Endothelial cell of umbilical vein (primary cell): ENCODE measurements at regions not wholly inside any gene's neighbourhood (a gene's known extent, or its start where the extent isn't known, plus 50 kb on each side); places are given as distances from the start of the nearest gene placed in this dataset.

Experiments used
- BruUV-seq: library from RNA; stranded (reverse); fragments of 400-500 nt; replicated peaks from 2 replicates; lab custom pipeline; 2021; lab: Mats Ljungman, UMichigan
- CTCF ChIA-PET: fragments of 300-600, 350-600 bp; sonication (Branson Sonifier 250); formaldehyde crosslinking; loops from one replicate; lab custom pipeline; 2021; ENCODE audit warnings: antibody characterized with exemption, inconsistent platforms; lab: Charles Lee
- POLR2A ChIA-PET: fragments of 300-600, 350-600 bp; sonication (Branson Sonifier 250); formaldehyde crosslinking; loops from one replicate; lab custom pipeline; 2021; ENCODE audit warnings: antibody characterized with exemption, inconsistent platforms; lab: Charles Lee
- DNase-seq: peaks from one replicate; pipeline ENCODE4 v3.0.0-alpha.2; 2011; ENCODE audit warnings: low read depth, low spot score
- FAIRE-seq: peaks from 2 replicates; lab custom pipeline; 2011; peaks lifted over from hg19 to GRCh38; lab: Jason Lieb, UNC
- H2AFZ ChIP-seq: 2 replicates; pipeline ENCODE4 v1.6.0; 2012; ENCODE audit warnings: low read depth, low read length, control low read depth, inconsistent platforms
- H3K27ac ChIP-seq: 2 replicates; pipeline ENCODE4 v1.5.1; 2011; ENCODE audit warnings: low read depth, mild to moderate bottlenecking, control low read depth, low read length, moderate library complexity; ENCODE audit not compliant: insufficient read depth
- H3K27me3 ChIP-seq, 2 experiments: 2 replicates each; pipeline versions ENCODE4 v1.6.0 to v1.6.1; 2011; ENCODE audit warnings: low read length in 2 of 2, mixed read lengths in 1 of 2; ENCODE audit not compliant: control insufficient read depth in 2 of 2, insufficient read depth in 2 of 2
- H3K36me3 ChIP-seq, 2 experiments: 2 replicates in 1 of 2; 3 replicates in 1 of 2; pipeline ENCODE4 v1.5.1; 2011; ENCODE audit warnings: low read length in 2 of 2, mild to moderate bottlenecking in 1 of 2, moderate library complexity in 1 of 2; ENCODE audit not compliant: control insufficient read depth in 2 of 2, insufficient read depth in 2 of 2; ENCODE audit errors: extremely low read depth in 1 of 2
- H3K4me1 ChIP-seq: 3 replicates; pipeline ENCODE4 v1.5.1; 2011; ENCODE audit warnings: mild to moderate bottlenecking, low read length; ENCODE audit not compliant: control insufficient read depth, insufficient read depth; ENCODE audit errors: extremely low read depth
- H3K4me2 ChIP-seq: 2 replicates; pipeline ENCODE4 v1.6.1; 2011; ENCODE audit warnings: low read length, control low read depth, mixed read lengths; ENCODE audit not compliant: insufficient read depth
- H3K4me3 ChIP-seq, 3 experiments: fragments of 200-600 bp in 1 of 3; sonication (generic), shearing (Covaris generic) in 1 of 3; replicated peaks in 1 of 3; 2 replicates each; pipeline ENCODE4 v1.5.1; 2011 to 2016; ENCODE audit warnings: control low read depth in 3 of 3, low read length in 3 of 3, mild to moderate bottlenecking in 2 of 3, inconsistent platforms in 1 of 3, low read depth in 1 of 3, moderate library complexity in 1 of 3; ENCODE audit not compliant: insufficient read depth in 1 of 3
- H3K79me2 ChIP-seq: 2 replicates; pipeline ENCODE4 v1.6.0; 2012; ENCODE audit warnings: low read length, inconsistent platforms; ENCODE audit not compliant: control insufficient read depth, insufficient read depth
- H3K9ac ChIP-seq: replicated peaks from 2 replicates; pipeline ENCODE3; 2011; ENCODE audit warnings: low read length, control low read depth; ENCODE audit not compliant: insufficient read depth; ENCODE audit errors: extremely low read depth
- H3K9me1 ChIP-seq: replicated peaks from 3 replicates; pipeline ENCODE4 v1.6.0; 2011; ENCODE audit warnings: mild to moderate bottlenecking, low read length; ENCODE audit not compliant: control insufficient read depth, insufficient read depth; ENCODE audit errors: extremely low read depth
- H3K9me3 ChIP-seq: replicated peaks from 2 replicates; pipeline ENCODE4 v1.5.1; 2012; ENCODE audit warnings: low read length, inconsistent platforms; ENCODE audit not compliant: control insufficient read depth, insufficient read depth
- H4K20me1 ChIP-seq: replicated peaks from 2 replicates; pipeline ENCODE3; 2011; ENCODE audit warnings: mild to moderate bottlenecking, low read length; ENCODE audit not compliant: control insufficient read depth, insufficient read depth; ENCODE audit errors: extremely low read depth
- CTCF ChIP-seq, 2 donors: IDR thresholded peaks; 1 replicate in 1 of 2; 2 replicates in 1 of 2; pipeline ENCODE4 v1.5.1; 2011; ENCODE audit warnings: low read length in 2 of 2, mild to moderate bottlenecking in 2 of 2, moderate library complexity in 2 of 2, control low read depth in 1 of 2, inconsistent platforms in 1 of 2, low read depth in 1 of 2; ENCODE audit not compliant: insufficient read depth in 1 of 2; ENCODE audit errors: extremely low read depth in 1 of 2
- EZH2 ChIP-seq: IDR thresholded peaks from 2 replicates; pipeline ENCODE4 v1.6.1; 2012; ENCODE audit warnings: borderline replicate concordance, low read depth, mild to moderate bottlenecking, moderate library complexity, low read length, inconsistent platforms; ENCODE audit not compliant: severe bottlenecking
- FOS ChIP-seq: IDR thresholded peaks from 2 replicates; pipeline ENCODE4 v1.6.1; 2011; ENCODE audit warnings: mild to moderate bottlenecking, low read length, moderate library complexity, borderline replicate concordance; ENCODE audit not compliant: insufficient read depth
- GATA2 ChIP-seq: IDR thresholded peaks from 2 replicates; pipeline ENCODE4 v1.7.0; 2011; ENCODE audit warnings: low read depth, mild to moderate bottlenecking, moderate library complexity, mixed read lengths, low read length; ENCODE audit not compliant: insufficient read length, insufficient read depth
- JUN ChIP-seq: IDR thresholded peaks from 2 replicates; pipeline ENCODE4 v1.6.1; 2011; ENCODE audit warnings: borderline replicate concordance, low read depth; ENCODE audit not compliant: insufficient read length, insufficient read depth
- MYC ChIP-seq: IDR thresholded peaks from one replicate; pipeline ENCODE4 v1.6.1; 2011; ENCODE audit warnings: mild to moderate bottlenecking, low read depth, low read length
- POLR2A ChIP-seq: IDR thresholded peaks from 2 replicates; pipeline ENCODE4 v1.6.1; 2012; ENCODE audit warnings: low read depth, mild to moderate bottlenecking, control low read depth, low read length
- POLR2AphosphoS5 ChIP-seq: IDR thresholded peaks from 2 replicates; pipeline ENCODE4 v1.6.1; 2012; ENCODE audit warnings: low read depth, mild to moderate bottlenecking, control low read depth, low read length, moderate library complexity; ENCODE audit not compliant: insufficient read depth
- dilution Hi-C: fragments of 300-500 bp; cut with MboI; formaldehyde crosslinking; loops from one replicate; pipeline ENCODE4 v1.15.0; 2019; ENCODE audit warnings: low sequenced_read_pairs; ENCODE audit not compliant: extremely low pct_ligation_motif_present
- intact Hi-C: fragments of 100-400 bp; cut with micrococcal nuclease; formaldehyde crosslinking; loops from one replicate; pipeline ENCODE4 v1.10.0; 2022
- TF ChIP-seq, protein P1 (sequence below): IDR thresholded peaks from 2 replicates; pipeline ENCODE4 v1.6.1; 2011; ENCODE audit not compliant: insufficient read depth, insufficient read length

- Histone ChIP-seq H3K9me3 (no peaks in the 10 kb centered on the region), H3K27ac (no peak overlapping the region), H3K4me1 (no peaks in the 10 kb centered on the region), H3K9ac (no peak overlapping the region), H3K4me3 (no peak overlapping the region), H3K36me3 (no peaks in the 10 kb centered on the region), H3K27me3 (no peaks in the 10 kb centered on the region), H3K4me2 (no peak overlapping the region), H4K20me1 (no peaks in the 10 kb centered on the region), H3K79me2 (no peaks in the 10 kb centered on the region), H2AFZ (no peak overlapping the region), H3K9me1 (no peaks in the 10 kb centered on the region)
- DNase-seq (no peak), FAIRE-seq (no peak)
- POLR2A ChIA-PET, result no interaction called here
- CTCF ChIA-PET, result no interaction called here
- dilution Hi-C loops, result no loop called here
- intact Hi-C loops, result no loop called here
- TF ChIP-seq POLR2A (no peak), GATA2 (no peak), FOS (no peak), JUN (no peak), EZH2 (no peak), CTCF (IDR thresholded peaks at IDR 0.05; ENCODE audit: extremely low read depth in 1 of 2, insufficient read depth in 1 of 2, low read depth in 1 of 2, low read length in 2 of 2) (no peak), MYC (no peak), POLR2AphosphoS5 (no peak)
- TF ChIP-seq, protein P1, sequence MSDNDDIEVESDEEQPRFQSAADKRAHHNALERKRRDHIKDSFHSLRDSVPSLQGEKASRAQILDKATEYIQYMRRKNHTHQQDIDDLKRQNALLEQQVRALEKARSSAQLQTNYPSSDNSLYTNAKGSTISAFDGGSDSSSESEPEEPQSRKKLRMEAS, result no peak
- BruUV-seq, result no TSS peak
These were observed 409.2 kb downstream of the DIPK2A start for GRCh38 chr3:144380849-144381248.
